Panc1 (cell line): ENCODE measurements at regions not wholly inside any gene's neighbourhood (a gene's known extent, or its start where the extent isn't known, plus 50 kb on each side); places are given as distances from the start of the nearest gene placed in this dataset.

Experiments
- ATAC-seq: fragments of 200-7000 bp; cut with Tn5 transposase; 2 replicates; pipeline ENCODE4 v1.9.1; 2020; ENCODE audit warnings: mild to moderate bottlenecking, moderate library complexity
- BruUV-seq: library from RNA; stranded (reverse); fragments of 400-500 nt; replicated peaks from 2 replicates; lab custom pipeline; 2021; lab: Mats Ljungman, UMichigan
- CTCF ChIA-PET: fragments of 300-600 bp; sonication (Branson Sonifier 250); formaldehyde crosslinking; loops from one replicate; lab custom pipeline; 2022; ENCODE audit warnings: antibody characterized with exemption; lab: Charles Lee
- POLR2A ChIA-PET: fragments of 300-600 bp; sonication (Branson Sonifier 250); formaldehyde crosslinking; loops from one replicate; lab custom pipeline; 2022; ENCODE audit warnings: antibody characterized with exemption; lab: Charles Lee
- DNase-seq: peaks from one replicate; pipeline ENCODE4 v3.0.0-alpha.2; 2010; ENCODE audit warnings: low read depth, low spot score
- H3K27ac ChIP-seq: 2 replicates; pipeline ENCODE4 v1.5.1; 2011; ENCODE audit warnings: mild to moderate bottlenecking, low read length, inconsistent platforms
- H3K27me3 ChIP-seq: fragments of 200-500 bp; sonication (Bioruptor generic); 2 replicates; pipeline ENCODE4 v1.6.0; 2014; ENCODE audit warnings: low read length, inconsistent platforms; ENCODE audit not compliant: control insufficient read depth, insufficient read depth
- H3K36me3 ChIP-seq: fragments of 200-500 bp; sonication (Bioruptor generic); 2 replicates; pipeline ENCODE4 v1.5.1; 2014; ENCODE audit warnings: inconsistent platforms, mild to moderate bottlenecking, low read length, moderate library complexity; ENCODE audit not compliant: control insufficient read depth, insufficient read depth
- H3K4me1 ChIP-seq: 2 replicates; pipeline ENCODE4 v1.5.1; 2011; ENCODE audit warnings: inconsistent platforms, mild to moderate bottlenecking, low read length, moderate library complexity; ENCODE audit not compliant: control insufficient read depth, insufficient read depth
- H3K4me3 ChIP-seq, 2 experiments: 2 replicates each; pipeline ENCODE4 v1.5.1; 2011 to 2012; ENCODE audit warnings: low read depth in 2 of 2, low read length in 2 of 2, mild to moderate bottlenecking in 2 of 2, inconsistent platforms in 1 of 2, moderate library complexity in 1 of 2
- H3K9me3 ChIP-seq: fragments of 200-500 bp; sonication (Bioruptor generic); 2 replicates; pipeline ENCODE4 v1.5.1; 2014; ENCODE audit warnings: low read depth, mild to moderate bottlenecking, inconsistent platforms, low read length, moderate library complexity; ENCODE audit not compliant: control insufficient read depth, insufficient read depth
- CTCF ChIP-seq: fragments of 450-650 bp; IDR thresholded peaks from 2 replicates; pipeline ENCODE4 v1.5.1; 2017; ENCODE audit warnings: mild to moderate bottlenecking
- POLR2AphosphoS5 ChIP-seq: IDR thresholded peaks from 2 replicates; pipeline ENCODE4 v1.6.1; 2012; ENCODE audit warnings: mild to moderate bottlenecking, low read depth, low read length, moderate library complexity
- REST ChIP-seq, 2 experiments: IDR thresholded peaks; 2 replicates each; pipeline ENCODE4 v1.6.1; 2011 to 2012; ENCODE audit warnings: low read depth in 2 of 2, control low read depth in 1 of 2, low read length in 1 of 2, mild to moderate bottlenecking in 1 of 2, moderate library complexity in 1 of 2; ENCODE audit not compliant: insufficient read depth in 1 of 2
- SIN3A ChIP-seq: IDR thresholded peaks from 2 replicates; pipeline ENCODE4 v1.6.1; 2012; ENCODE audit warnings: low read depth, mild to moderate bottlenecking, low read length, moderate library complexity, borderline replicate concordance; ENCODE audit not compliant: insufficient read depth
- TCF7L2 ChIP-seq: IDR thresholded peaks from 2 replicates; pipeline ENCODE4 v1.6.1; 2011; ENCODE audit warnings: mild to moderate bottlenecking, low read depth, low read length, inconsistent platforms
- in situ Hi-C: cut with HindIII; loops from 2 replicates; pipeline ENCODE4 v1.10.0; 2016; ENCODE audit warnings: low sequenced_read_pairs, low pct_unique_long_range_greater_than_20kb
- intact Hi-C: fragments of 100-400 bp; cut with micrococcal nuclease; formaldehyde crosslinking; loops from one replicate; pipeline ENCODE4 v1.10.0; 2022; ENCODE audit not compliant: unreplicated experiment

- Histone ChIP-seq H3K4me1 (no peaks in the 10 kb centered on the region), H3K36me3 (no peaks in the 10 kb centered on the region), H3K27me3 (peaks cover 5% of the 10 kb centered on the region; the same call in 1 of the 2 replicates), H3K9me3 (no peaks in the 10 kb centered on the region), H3K4me3 (no peak overlapping the region), H3K27ac (no peak overlapping the region)
- in situ Hi-C loops (no loop called here), intact Hi-C loops (no loop called here)
- ATAC-seq (no peak), DNase-seq (no peak)
- CTCF ChIA-PET, result no interaction called here
- POLR2A ChIA-PET, result interaction anchor here (0.7 kb wide), 1 partner anchor 142 kb away, joined by 3 read pairs; no protein-coding TSS in a partner anchor
- no peak for TF ChIP-seq SIN3A
- no peak for TF ChIP-seq POLR2AphosphoS5
- TF ChIP-seq REST (IDR thresholded peaks at IDR 0.05; ENCODE audit: insufficient read depth in 1 of 2, low read depth in 2 of 2, low read length in 1 of 2), result no peak
- BruUV-seq, result no TSS peak
Measured at GRCh38 chr1:229822026-229822425, 196.0 kb downstream of the URB2 start.

GRCh38 chr1:229825042-229825441 lies 199.0 kb downstream of the URB2 start:
- intact Hi-C loops, result no loop called here

More at GRCh38 chr1:229825042-229825441, 199.0 kb downstream of the URB2 start:
- DNase-seq (no peak), ATAC-seq (no peak)
- TF ChIP-seq CTCF (no peak), SIN3A (no peak), TCF7L2 (no peak), POLR2AphosphoS5 (no peak), REST (IDR thresholded peaks at IDR 0.05; ENCODE audit: insufficient read depth in 1 of 2, low read depth in 2 of 2, low read length in 1 of 2) (no peak)
- H3K36me3 ChIP-seq, result no peaks in the 10 kb centered on the region
- in situ Hi-C loops, result no loop called here
- BruUV-seq, result no TSS peak
- no peak overlapping the region for H3K27ac ChIP-seq
- no peak overlapping the region for H3K4me3 ChIP-seq
- POLR2A ChIA-PET, result no interaction called here
- no peaks in the 10 kb centered on the region for H3K4me1 ChIP-seq
- peaks cover 16% of the 10 kb centered on the region for H3K27me3 ChIP-seq
- CTCF ChIA-PET, result no interaction called here
- H3K9me3 ChIP-seq, result no peaks in the 10 kb centered on the region
